Gastroesophageal sphincter (tissue), 3 donors: ENCODE measurements at regions not wholly inside any gene's neighbourhood (a gene's known extent, or its start where the extent isn't known, plus 50 kb on each side); places are given as distances from the start of the nearest gene placed in this dataset.

Experiments
- POLR2A ChIP-seq, 2 donors: fragments of 450-650 bp; IDR thresholded peaks; one replicate each; pipeline ENCODE4 v1.6.1; 2017; ENCODE audit warnings: antibody characterized with exemption in 2 of 2, mild to moderate bottlenecking in 2 of 2, moderate library complexity in 1 of 2
- POLR2AphosphoS5 ChIP-seq: sonication (generic); formaldehyde crosslinking; IDR thresholded peaks from one replicate; pipeline ENCODE4 v1.6.1; 2017; ENCODE audit warnings: antibody characterized with exemption
- TF ChIP-seq, protein P1 (sequence below), 4 experiments: fragments of 200-600 bp in 2 of 4; fragments of 450-650 bp in 2 of 4; sonication (generic) in 1 of 4; IDR thresholded peaks; one replicate each; pipeline ENCODE4 v1.5.1; 2017 to 2019; ENCODE audit warnings: antibody characterized with exemption in 4 of 4, mild to moderate bottlenecking in 2 of 4, moderate library complexity in 2 of 4

GRCh38 chr5:8647111-8647510 lies 778.2 kb downstream of the MTRR start:
- TF ChIP-seq, protein P1, sequence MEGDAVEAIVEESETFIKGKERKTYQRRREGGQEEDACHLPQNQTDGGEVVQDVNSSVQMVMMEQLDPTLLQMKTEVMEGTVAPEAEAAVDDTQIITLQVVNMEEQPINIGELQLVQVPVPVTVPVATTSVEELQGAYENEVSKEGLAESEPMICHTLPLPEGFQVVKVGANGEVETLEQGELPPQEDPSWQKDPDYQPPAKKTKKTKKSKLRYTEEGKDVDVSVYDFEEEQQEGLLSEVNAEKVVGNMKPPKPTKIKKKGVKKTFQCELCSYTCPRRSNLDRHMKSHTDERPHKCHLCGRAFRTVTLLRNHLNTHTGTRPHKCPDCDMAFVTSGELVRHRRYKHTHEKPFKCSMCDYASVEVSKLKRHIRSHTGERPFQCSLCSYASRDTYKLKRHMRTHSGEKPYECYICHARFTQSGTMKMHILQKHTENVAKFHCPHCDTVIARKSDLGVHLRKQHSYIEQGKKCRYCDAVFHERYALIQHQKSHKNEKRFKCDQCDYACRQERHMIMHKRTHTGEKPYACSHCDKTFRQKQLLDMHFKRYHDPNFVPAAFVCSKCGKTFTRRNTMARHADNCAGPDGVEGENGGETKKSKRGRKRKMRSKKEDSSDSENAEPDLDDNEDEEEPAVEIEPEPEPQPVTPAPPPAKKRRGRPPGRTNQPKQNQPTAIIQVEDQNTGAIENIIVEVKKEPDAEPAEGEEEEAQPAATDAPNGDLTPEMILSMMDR (IDR thresholded peaks at IDR 0.05), result no peak
- TF ChIP-seq POLR2AphosphoS5 (no peak), POLR2A (IDR thresholded peaks at IDR 0.05) (no peak)
